LNCaP clone FGC (cell line): ENCODE measurements at regions not wholly inside any gene's neighbourhood (a gene's known extent, or its start where the extent isn't known, plus 50 kb on each side); places are given as distances from the start of the nearest gene placed in this dataset.

Experiments
- DNase-seq: peaks from one replicate; pipeline ENCODE4 v3.0.0-alpha.2; 2011; ENCODE audit warnings: low read depth
- H3K4me3 ChIP-seq: 2 replicates; pipeline ENCODE4 v1.5.1; 2011; ENCODE audit warnings: mild to moderate bottlenecking, low read depth, low read length, control low read depth
- CTCF ChIP-seq: IDR thresholded peaks from 2 replicates; pipeline ENCODE4 v1.5.1; 2012; ENCODE audit warnings: mild to moderate bottlenecking; ENCODE audit not compliant: control insufficient read depth, insufficient read depth; ENCODE audit errors: extremely low read depth

- no peak for TF ChIP-seq CTCF
- no peak overlapping the region for H3K4me3 ChIP-seq
- DNase-seq, result no peak
Measured at GRCh38 chr4:138451276-138451663, 209.1 kb upstream of the SLC7A11 start.

- no peak overlapping the region for H3K4me3 ChIP-seq
- DNase-seq, result no peak
- no peak for TF ChIP-seq CTCF
Measured at GRCh38 chr4:138450546-138451275, 208.6 kb upstream of the SLC7A11 start.

- no peak for TF ChIP-seq CTCF
- H3K4me3 ChIP-seq, result no peak overlapping the region
- DNase-seq, result peak; percentile 43
Measured at GRCh38 chr4:138449938-138450337, 207.8 kb upstream of the SLC7A11 start.

- H3K4me3 ChIP-seq, result no peak overlapping the region
- no peak for DNase-seq
- no peak for TF ChIP-seq CTCF
Measured at GRCh38 chr4:138448169-138448568, 206.0 kb upstream of the SLC7A11 start.

- H3K4me3 ChIP-seq, result no peak overlapping the region
- DNase-seq, result no peak
- TF ChIP-seq CTCF, result no peak
Measured at GRCh38 chr4:138446456-138446855, 204.3 kb upstream of the SLC7A11 start.

GRCh38 chr4:138445098-138445497, 202.9 kb upstream of the SLC7A11 start:
- DNase-seq, result no peak
- H3K4me3 ChIP-seq, result no peak overlapping the region
- TF ChIP-seq CTCF, result no peak

GRCh38 chr4:138444260-138444659, 202.1 kb upstream of the SLC7A11 start:
- DNase-seq, result no peak
- no peak overlapping the region for H3K4me3 ChIP-seq
- no peak for TF ChIP-seq CTCF
